ENCODE measurements at regions not wholly inside any gene's neighbourhood (a gene's known extent, or its start where the extent isn't known, plus 50 kb on each side); places are given as distances from the start of the nearest gene placed in this dataset.
"Not testable (repeated sequence)": the region's sequence is repeated elsewhere in the genome, so short reads cannot be mapped to it uniquely, and the experiment has no call there.

DNA sequence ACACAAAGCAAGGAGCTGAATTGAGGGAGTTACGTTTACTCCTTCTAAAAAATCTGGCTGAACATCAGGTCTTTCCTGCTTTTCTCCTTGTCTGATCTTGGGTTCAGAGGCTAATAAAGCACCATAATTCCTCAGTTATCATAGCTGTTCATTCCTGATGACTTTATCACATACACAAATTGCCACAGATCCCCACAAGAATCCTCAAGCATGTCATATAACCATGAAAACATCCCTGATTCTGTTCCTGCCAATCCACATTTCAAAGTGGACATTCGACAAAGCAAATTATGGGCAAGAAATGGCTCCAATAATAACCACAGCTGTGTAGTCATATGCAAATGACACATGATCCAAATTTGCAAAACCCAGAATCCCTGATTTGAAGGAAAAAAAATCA, 321.3 kb downstream of the MEX3B start:
- DNase-seq (ENCODE audit: low read depth) = no peak

DNA sequence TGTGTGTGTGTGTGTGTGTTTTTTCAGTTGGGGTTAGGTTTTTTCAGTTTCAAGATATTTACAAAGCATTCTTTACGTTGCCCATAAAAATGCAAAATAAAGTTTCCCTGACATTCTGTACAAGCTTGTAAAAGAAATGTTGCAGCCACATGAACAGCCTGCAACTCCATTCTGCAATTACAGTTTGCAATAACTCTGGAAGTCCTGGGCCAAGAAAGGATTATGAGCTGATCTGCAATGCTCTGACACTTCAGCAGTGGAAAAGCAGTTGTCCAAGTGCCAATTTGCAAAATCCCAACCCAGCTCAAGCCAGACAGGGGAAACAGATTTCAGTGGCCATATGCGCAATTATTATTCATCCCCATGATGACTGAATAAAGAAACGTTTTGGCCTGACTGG, 322.1 kb downstream of the MEX3B start:
- DNase-seq (ENCODE audit: low read depth) = peak; percentile 88

GRCh38 chr15:81723113-81723651, 322.6 kb downstream of the MEX3B start:
- no peak for DNase-seq (ENCODE audit: low read depth)

DNA sequence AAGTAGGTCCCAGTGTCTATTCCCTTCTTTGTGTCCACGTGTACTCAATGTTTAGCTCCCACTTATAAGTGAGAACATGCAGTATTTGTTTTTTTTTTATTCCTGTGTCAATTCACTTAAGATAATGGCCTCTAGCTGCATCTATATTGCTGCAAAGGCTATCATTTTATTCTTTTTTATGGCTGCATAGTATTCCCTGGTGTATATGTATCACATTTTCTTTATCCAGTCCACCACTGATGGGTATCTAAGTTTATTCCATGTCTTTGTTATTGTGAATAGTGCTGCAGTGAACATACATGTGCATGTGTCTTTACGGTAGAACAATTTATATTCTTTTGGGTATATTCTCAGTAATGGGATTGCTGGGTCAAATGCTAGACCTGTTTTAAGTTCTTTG, 329.4 kb downstream of the MEX3B start:
- not testable (repeated sequence) for DNase-seq (ENCODE audit: low read depth)

GRCh38 chr15:81710328-81710727, 335.5 kb downstream of the MEX3B start:
- DNase-seq (ENCODE audit: low read depth) = no peak

DNA sequence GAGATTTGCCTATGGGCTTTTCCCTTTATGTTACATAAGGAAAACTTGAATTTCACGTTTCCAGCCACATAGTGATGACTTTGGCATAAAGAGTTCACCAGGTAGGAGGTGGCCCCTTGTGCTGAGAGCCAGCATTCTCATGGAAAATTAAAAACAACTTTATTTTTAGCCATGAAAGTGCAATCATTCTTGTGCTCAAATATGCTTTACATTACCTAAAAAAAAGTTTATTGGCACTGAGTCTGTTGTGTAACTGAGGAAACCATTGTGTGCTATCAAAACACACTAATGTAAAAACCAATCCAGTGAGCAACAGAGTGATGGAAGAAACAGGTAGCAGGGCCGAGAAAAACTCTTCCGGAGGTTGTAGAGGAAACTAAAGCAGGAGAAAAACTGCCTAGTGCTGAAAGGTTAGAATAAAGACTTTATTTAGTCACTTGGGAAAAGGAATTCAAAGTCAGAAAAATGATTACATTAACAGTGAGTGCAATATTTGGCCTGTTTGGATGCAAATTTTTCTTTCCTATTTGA, 332.9 kb upstream of the TMC3 start:
- DNase-seq (ENCODE audit: low read depth) = not testable (repeated sequence)

- DNase-seq (ENCODE audit: low read depth) = not testable (repeated sequence)
These were observed 331.7 kb upstream of the TMC3 start for GRCh38 chr15:81705727-81706126.

DNA sequence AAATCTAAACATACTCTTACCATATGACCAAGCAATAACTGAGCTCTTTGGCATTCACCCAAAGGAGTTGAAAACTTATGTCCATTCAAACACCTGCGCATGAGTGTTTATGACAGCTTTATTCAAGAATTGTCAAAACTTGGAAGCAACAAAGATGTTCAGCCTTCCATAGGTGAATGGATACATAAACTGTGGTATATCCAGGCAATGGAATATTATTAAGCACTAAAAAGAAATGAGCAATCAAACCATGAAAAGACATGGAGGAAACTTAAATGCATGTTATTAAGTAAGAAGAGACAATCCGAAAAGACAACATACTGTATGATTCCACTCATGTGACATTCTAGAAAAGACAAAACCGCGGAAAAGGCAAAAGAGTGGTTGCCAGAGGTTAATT, 312.0 kb upstream of the TMC3 start:
- no peak for DNase-seq (ENCODE audit: low read depth)

DNA sequence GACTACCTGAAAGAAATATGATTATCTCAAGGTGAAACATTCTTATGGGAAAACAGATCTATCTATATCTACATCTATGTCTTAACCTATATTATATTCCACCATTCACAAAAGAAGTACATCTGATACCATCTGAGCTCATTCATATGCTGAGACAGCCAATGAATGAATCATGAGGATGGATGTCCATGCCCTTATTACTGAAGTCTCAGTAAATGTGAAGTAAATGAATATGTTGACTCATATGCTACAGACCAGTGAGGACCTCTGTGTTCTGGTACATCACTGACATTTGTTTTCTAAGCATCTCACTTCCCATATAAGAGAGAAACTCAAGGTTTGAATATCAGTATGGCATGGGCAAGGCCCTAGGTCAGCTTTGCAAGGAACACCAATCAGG, 311.2 kb upstream of the TMC3 start:
- DNase-seq (ENCODE audit: low read depth) = no peak

GRCh38 chr15:81680829-81681228, 306.8 kb upstream of the TMC3 start:
- DNase-seq (ENCODE audit: low read depth) = no peak

- DNase-seq (ENCODE audit: low read depth) = no peak
These were observed 292.8 kb upstream of the TMC3 start for GRCh38 chr15:81666839-81667238.

GRCh38 chr15:81660976-81661375, 287.0 kb upstream of the TMC3 start:
- no peak for DNase-seq (ENCODE audit: low read depth)

DNA sequence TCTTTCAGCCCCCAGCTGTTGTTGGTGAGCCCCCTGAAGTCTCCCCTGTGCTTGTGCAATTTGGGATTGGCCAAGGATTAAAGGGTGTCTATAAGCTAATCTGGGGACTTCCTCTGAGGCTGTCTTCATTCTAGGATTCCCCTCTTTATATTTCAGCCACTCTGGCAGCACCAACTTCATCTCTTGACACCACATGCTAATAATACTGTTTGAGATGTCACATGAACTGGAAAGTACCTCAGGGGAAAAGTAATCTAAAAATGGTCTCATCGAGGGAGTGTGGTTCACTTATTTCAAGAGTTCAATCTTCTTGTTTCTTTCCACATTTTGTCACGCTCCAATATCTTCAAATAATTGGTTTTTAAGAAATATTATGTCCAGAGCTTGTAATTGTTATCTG, 279.2 kb upstream of the TMC3 start:
- DNase-seq (ENCODE audit: low read depth) = no peak

DNA sequence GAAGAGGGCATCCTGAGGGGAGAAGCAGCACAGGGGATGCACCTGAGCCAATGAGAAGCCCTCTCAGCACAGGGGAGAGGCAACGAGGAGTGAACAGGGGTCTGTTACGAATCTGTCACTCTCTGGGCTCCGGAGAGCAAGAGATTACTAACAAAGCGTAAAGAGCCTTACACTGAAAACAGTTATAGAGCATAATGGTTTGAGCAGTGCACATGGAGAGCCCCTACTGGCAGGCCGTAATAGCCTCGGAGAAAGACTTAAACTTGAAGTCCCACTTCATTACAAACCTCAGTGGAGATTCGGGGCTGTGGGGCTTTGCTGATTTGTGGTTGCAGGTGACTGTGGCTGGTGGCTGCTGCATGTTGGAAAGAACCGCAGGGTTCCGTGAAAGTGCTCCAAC, 271.5 kb upstream of the TMC3 start:
- DNase-seq (ENCODE audit: low read depth) = no peak

- no peak for DNase-seq (ENCODE audit: low read depth)
These were observed 269.8 kb upstream of the TMC3 start for GRCh38 chr15:81643771-81644170.

DNA sequence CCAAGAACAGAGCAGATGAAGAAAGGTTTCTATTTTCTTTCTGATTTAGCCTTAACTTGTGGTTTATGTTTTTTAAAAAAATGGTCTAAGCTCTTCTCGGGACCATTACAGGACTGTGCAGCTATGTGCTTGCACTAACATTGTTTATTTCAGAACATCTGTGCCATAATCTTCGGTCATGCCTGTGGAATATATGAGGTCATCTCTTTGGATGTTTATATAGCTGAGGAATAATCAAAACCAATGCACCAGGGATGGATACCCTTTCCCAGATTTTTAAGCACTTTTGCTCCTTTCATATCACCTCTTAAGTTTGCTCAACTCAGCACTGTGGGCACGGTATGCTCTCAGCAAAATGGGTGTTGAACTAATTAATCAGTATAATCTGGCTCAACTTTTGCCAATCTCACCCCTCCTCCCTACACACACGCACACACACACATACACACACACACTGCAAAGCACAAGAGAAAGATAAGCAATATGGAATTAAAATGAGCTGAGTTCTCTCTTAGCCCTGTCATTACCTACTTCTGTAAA, 268.5 kb upstream of the TMC3 start:
- DNase-seq (ENCODE audit: low read depth) = peak; percentile 85

GRCh38 chr15:81636064-81636463, 262.1 kb upstream of the TMC3 start:
- DNase-seq (ENCODE audit: low read depth) = not testable (repeated sequence)

GRCh38 chr15:81633889-81634288, 259.9 kb upstream of the TMC3 start:
- no peak for DNase-seq (ENCODE audit: low read depth)

DNA sequence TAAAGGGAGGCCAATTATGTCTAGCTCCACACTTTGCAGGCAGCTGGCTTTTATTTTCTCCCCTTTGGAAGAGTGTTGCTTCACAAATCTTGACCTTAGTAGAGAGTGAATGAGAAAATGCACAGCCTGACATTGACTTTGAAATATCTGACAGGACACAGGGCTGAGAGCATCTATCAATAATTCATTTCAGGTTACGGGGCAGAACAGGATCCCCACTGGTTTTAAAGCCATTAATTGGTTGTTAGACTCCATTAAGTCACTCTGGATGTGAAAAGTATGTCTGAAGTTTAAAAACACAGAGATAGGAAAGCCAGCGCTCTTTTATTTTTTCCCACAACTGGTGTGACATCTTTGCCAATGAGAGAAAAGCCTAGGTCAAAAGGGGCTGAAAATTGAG, 251.9 kb upstream of the TMC3 start:
- DNase-seq (ENCODE audit: low read depth) = no peak

- no peak for DNase-seq (ENCODE audit: low read depth)
These were observed 245.0 kb upstream of the TMC3 start for GRCh38 chr15:81619002-81619401.

DNA sequence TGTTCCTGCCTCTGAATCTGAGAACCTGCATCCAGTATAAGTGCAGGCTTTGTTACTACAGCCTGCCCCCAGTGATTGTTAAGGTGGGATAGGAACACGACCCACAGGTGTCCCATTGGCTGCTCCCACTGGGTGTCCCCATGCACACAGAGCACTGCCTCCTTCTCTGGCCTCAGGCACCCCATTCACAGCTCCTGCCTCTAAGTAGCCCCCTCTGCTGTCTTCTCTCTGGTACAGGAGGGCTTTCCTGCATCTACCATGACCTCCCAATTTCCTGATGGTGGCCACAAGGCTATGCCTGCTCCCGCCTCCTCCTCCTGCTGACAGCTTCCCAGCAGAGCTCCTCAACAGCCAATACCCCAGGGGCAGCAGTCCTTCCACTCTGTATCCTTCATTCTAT, 238.6 kb upstream of the TMC3 start:
- no peak for DNase-seq (ENCODE audit: low read depth)

DNA sequence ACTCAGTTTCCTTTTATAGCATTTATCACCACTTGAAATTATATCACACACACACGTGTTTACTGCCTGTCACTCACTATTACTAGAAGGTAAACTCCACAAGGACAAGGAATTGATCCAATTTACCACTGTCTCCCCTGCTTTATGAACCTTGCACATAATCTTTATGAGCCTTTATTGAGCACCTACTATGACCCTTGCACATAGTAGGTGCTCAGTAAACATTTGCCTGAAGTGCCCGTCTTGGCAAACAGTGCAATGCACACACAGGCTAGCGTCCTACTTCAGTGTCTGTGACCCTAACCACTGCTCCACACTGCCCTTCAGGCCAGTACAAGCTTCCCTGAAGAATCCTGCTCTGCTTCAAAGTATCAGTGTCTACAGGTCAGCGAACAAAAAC, 237.7 kb upstream of the TMC3 start:
- no peak for DNase-seq (ENCODE audit: low read depth)

DNA sequence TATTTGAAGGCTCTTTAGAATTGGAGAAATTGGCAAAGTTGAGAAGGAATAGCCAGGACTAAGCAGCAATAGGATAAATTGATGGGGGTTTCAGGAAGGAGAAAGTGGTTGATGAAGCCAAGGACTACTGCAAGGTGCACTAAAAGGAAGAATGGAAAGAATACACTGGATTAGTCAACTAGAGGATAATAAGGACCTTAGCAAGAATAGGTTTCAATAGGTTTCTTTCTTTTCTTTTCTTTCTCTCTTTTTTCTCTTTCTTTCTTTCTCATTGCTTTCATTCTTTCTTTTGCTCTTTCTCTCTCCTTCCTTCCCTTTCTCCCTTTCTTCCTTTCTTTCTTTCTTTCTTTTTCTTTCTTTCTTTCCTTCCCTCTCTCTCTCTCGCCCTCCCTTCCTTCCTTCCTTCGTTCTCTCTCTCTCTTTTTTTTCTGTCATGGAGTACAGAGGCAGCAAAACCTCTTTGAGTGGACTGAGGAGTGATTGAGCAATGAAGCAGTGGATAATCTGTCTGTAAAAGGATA, 234.4 kb upstream of the TMC3 start:
- no peak for DNase-seq (ENCODE audit: low read depth)

DNA sequence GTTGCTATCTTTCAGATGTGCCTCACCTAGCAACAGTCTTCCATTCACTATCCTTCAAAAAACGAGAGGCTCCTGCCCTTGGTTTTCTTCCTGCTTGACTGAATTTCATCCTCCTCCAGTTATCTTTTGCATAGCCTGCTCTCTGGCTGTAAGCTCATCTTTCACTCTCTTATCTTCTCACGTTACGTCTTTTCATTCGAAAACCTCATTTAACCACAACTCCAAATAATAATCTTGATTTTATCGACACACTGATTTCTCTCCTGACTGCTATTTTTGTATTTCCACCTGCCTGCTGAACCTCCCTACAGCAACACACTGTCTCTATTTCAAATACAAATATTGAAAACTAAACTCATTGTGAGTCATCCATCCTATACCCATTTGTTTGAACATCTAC, 230.7 kb upstream of the TMC3 start:
- no peak for DNase-seq (ENCODE audit: low read depth)
